ENCODE measurements at regions not wholly inside any gene's neighbourhood (a gene's known extent, or its start where the extent isn't known, plus 50 kb on each side); places are given as distances from the start of the nearest gene placed in this dataset.

GRCh38 chr14:61109288-61109687 lies 128.2 kb downstream of the SLC38A6 start:
- ATAC-seq (ENCODE audit: insufficient number of reproducible peaks, low FRiP score, low read depth) (no peak), DNase-seq (ENCODE audit: low spot score) (no peak)
- H3K4me1 ChIP-seq (ENCODE audit: control insufficient read depth in 1 of 2, low read depth in 2 of 2) = peaks cover 3 to 20% of the 10 kb centered on the region in 2 donors
- H3K36me3 ChIP-seq = no peaks in the 10 kb centered on the region
- H3K9me3 ChIP-seq = no peaks in the 10 kb centered on the region
- H3K27me3 ChIP-seq (replicated peaks; ENCODE audit: insufficient read depth) = no peaks in the 10 kb centered on the region
- no peak for TF ChIP-seq CTCF (IDR thresholded peaks at IDR 0.05)
- H3K4me3 ChIP-seq = no peak overlapping the region
- no peak overlapping the region for H3K27ac ChIP-seq

GRCh38 chr14:61108496-61109141 lies 127.6 kb downstream of the SLC38A6 start:
- H3K4me1 ChIP-seq (ENCODE audit: control insufficient read depth in 1 of 2, low read depth in 2 of 2) = peaks cover 8 to 26% of the 10 kb centered on the region in 2 donors
- DNase-seq (ENCODE audit: low spot score) = no peak
- H3K4me3 ChIP-seq = no peak overlapping the region
- no peaks in the 10 kb centered on the region for H3K9me3 ChIP-seq
- no peaks in the 10 kb centered on the region for H3K27me3 ChIP-seq (replicated peaks; ENCODE audit: insufficient read depth)
- H3K36me3 ChIP-seq = no peaks in the 10 kb centered on the region
- H3K27ac ChIP-seq = no peak overlapping the region
- TF ChIP-seq CTCF (IDR thresholded peaks at IDR 0.05) = no peak
- ATAC-seq (ENCODE audit: insufficient number of reproducible peaks, low FRiP score, low read depth) = no peak

GRCh38 chr14:61107869-61108493 lies 126.9 kb downstream of the SLC38A6 start:
- DNase-seq (ENCODE audit: low spot score) (no peak), ATAC-seq (ENCODE audit: insufficient number of reproducible peaks, low FRiP score, low read depth) (no peak)
- H3K36me3 ChIP-seq = no peaks in the 10 kb centered on the region
- no peaks in the 10 kb centered on the region for H3K27me3 ChIP-seq (replicated peaks; ENCODE audit: insufficient read depth)
- H3K27ac ChIP-seq = no peak overlapping the region
- H3K9me3 ChIP-seq = no peaks in the 10 kb centered on the region
- H3K4me1 ChIP-seq (ENCODE audit: control insufficient read depth in 1 of 2, low read depth in 2 of 2) = peaks cover 13 to 33% of the 10 kb centered on the region in 2 donors
- H3K4me3 ChIP-seq = no peak overlapping the region
- TF ChIP-seq CTCF (IDR thresholded peaks at IDR 0.05) = no peak

- ATAC-seq (ENCODE audit: insufficient number of reproducible peaks, low FRiP score, low read depth) (no peak), DNase-seq (ENCODE audit: low spot score) (no peak)
- H3K27ac ChIP-seq = no peak overlapping the region
- H3K27me3 ChIP-seq (replicated peaks; ENCODE audit: insufficient read depth) = no peaks in the 10 kb centered on the region
- H3K4me1 ChIP-seq (ENCODE audit: control insufficient read depth in 1 of 2, low read depth in 2 of 2) = peaks cover 20 to 42% of the 10 kb centered on the region in 2 donors
- no peak for TF ChIP-seq CTCF (IDR thresholded peaks at IDR 0.05)
- H3K36me3 ChIP-seq = no peaks in the 10 kb centered on the region
- H3K4me3 ChIP-seq = no peak overlapping the region
- H3K9me3 ChIP-seq = no peaks in the 10 kb centered on the region
These were observed 126.1 kb downstream of the SLC38A6 start for GRCh38 chr14:61106959-61107641.

GRCh38 chr14:61106271-61106958 lies 125.4 kb downstream of the SLC38A6 start:
- TF ChIP-seq CTCF (IDR thresholded peaks at IDR 0.05) = no peak
- H3K27ac ChIP-seq = no peak overlapping the region

More at GRCh38 chr14:61106271-61106958, 125.4 kb downstream of the SLC38A6 start:
- Histone ChIP-seq H3K4me1 (ENCODE audit: control insufficient read depth in 1 of 2, low read depth in 2 of 2) (peaks cover 27 to 43% of the 10 kb centered on the region in 2 donors), H3K9me3 (no peaks in the 10 kb centered on the region), H3K4me3 (no peak overlapping the region), H3K36me3 (no peaks in the 10 kb centered on the region), H3K27me3 (replicated peaks; ENCODE audit: insufficient read depth) (no peaks in the 10 kb centered on the region)
- ATAC-seq (ENCODE audit: insufficient number of reproducible peaks, low FRiP score, low read depth) (no peak), DNase-seq (ENCODE audit: low spot score) (no peak)

Measured in thoracic aorta (tissue), 2 donors.